ENCODE measurements at regions not wholly inside any gene's neighbourhood (a gene's known extent, or its start where the extent isn't known, plus 50 kb on each side); places are given as distances from the start of the nearest gene placed in this dataset.

- Histone ChIP-seq H3K36me3 (ENCODE audit: insufficient read depth, low read length) (no peaks in the 10 kb centered on the region), H3K79me2 (ENCODE audit: control insufficient read depth, insufficient read depth, low read length, unreplicated experiment) (no peaks in the 10 kb centered on the region), H3K4me1 (ENCODE audit: control insufficient read depth, insufficient read depth, low read length, unreplicated experiment) (no peaks in the 10 kb centered on the region), H3K4me3 (ENCODE audit: low read depth, low read length) (no peak overlapping the region), H3K27me3 (ENCODE audit: insufficient read depth, low read length) (no peaks in the 10 kb centered on the region), H3K27ac (ENCODE audit: low read depth, low read length) (no peak overlapping the region), H2AFZ (ENCODE audit: low read length, unreplicated experiment) (no peak overlapping the region)
Measured at GRCh38 chr2:129068543-129068942, 749.9 kb upstream of the HS6ST1 start.

- Histone ChIP-seq H2AFZ (ENCODE audit: low read length, unreplicated experiment) (no peak overlapping the region), H3K79me2 (ENCODE audit: control insufficient read depth, insufficient read depth, low read length, unreplicated experiment) (no peaks in the 10 kb centered on the region), H3K4me1 (ENCODE audit: control insufficient read depth, insufficient read depth, low read length, unreplicated experiment) (no peaks in the 10 kb centered on the region), H3K27me3 (ENCODE audit: insufficient read depth, low read length) (no peaks in the 10 kb centered on the region), H3K27ac (ENCODE audit: low read depth, low read length) (no peak overlapping the region), H3K4me3 (ENCODE audit: low read depth, low read length) (no peak overlapping the region), H3K36me3 (ENCODE audit: insufficient read depth, low read length) (no peaks in the 10 kb centered on the region)
Measured at GRCh38 chr2:129069875-129070594, 751.4 kb upstream of the HS6ST1 start.

- Histone ChIP-seq H2AFZ (ENCODE audit: low read length, unreplicated experiment) (no peak overlapping the region), H3K79me2 (ENCODE audit: control insufficient read depth, insufficient read depth, low read length, unreplicated experiment) (no peaks in the 10 kb centered on the region), H3K4me1 (ENCODE audit: control insufficient read depth, insufficient read depth, low read length, unreplicated experiment) (no peaks in the 10 kb centered on the region), H3K27me3 (ENCODE audit: insufficient read depth, low read length) (no peaks in the 10 kb centered on the region), H3K27ac (ENCODE audit: low read depth, low read length) (no peak overlapping the region), H3K4me3 (ENCODE audit: low read depth, low read length) (no peak overlapping the region), H3K36me3 (ENCODE audit: insufficient read depth, low read length) (no peaks in the 10 kb centered on the region)
Measured at GRCh38 chr2:129070663-129071062, 752.0 kb upstream of the HS6ST1 start.

GRCh38 chr2:129071531-129071930 is 752.9 kb upstream of the HS6ST1 start:
- H3K27me3 ChIP-seq (ENCODE audit: insufficient read depth, low read length) = no peaks in the 10 kb centered on the region
- H3K79me2 ChIP-seq (ENCODE audit: control insufficient read depth, insufficient read depth, low read length, unreplicated experiment) = no peaks in the 10 kb centered on the region
- H3K4me1 ChIP-seq (ENCODE audit: control insufficient read depth, insufficient read depth, low read length, unreplicated experiment) = no peaks in the 10 kb centered on the region
- H3K27ac ChIP-seq (ENCODE audit: low read depth, low read length) = no peak overlapping the region
- no peaks in the 10 kb centered on the region for H3K36me3 ChIP-seq (ENCODE audit: insufficient read depth, low read length)
- H2AFZ ChIP-seq (ENCODE audit: low read length, unreplicated experiment) = no peak overlapping the region
- no peak overlapping the region for H3K4me3 ChIP-seq (ENCODE audit: low read depth, low read length)

- Histone ChIP-seq H2AFZ (ENCODE audit: low read length, unreplicated experiment) (no peak overlapping the region), H3K79me2 (ENCODE audit: control insufficient read depth, insufficient read depth, low read length, unreplicated experiment) (no peaks in the 10 kb centered on the region), H3K36me3 (ENCODE audit: insufficient read depth, low read length) (no peaks in the 10 kb centered on the region), H3K4me3 (ENCODE audit: low read depth, low read length) (no peak overlapping the region), H3K27me3 (ENCODE audit: insufficient read depth, low read length) (no peaks in the 10 kb centered on the region), H3K27ac (ENCODE audit: low read depth, low read length) (no peak overlapping the region), H3K4me1 (ENCODE audit: control insufficient read depth, insufficient read depth, low read length, unreplicated experiment) (no peaks in the 10 kb centered on the region)
Measured at GRCh38 chr2:129074298-129074920, 755.7 kb upstream of the HS6ST1 start.

GRCh38 chr2:129078548-129078947 is 759.9 kb upstream of the HS6ST1 start:
- no peaks in the 10 kb centered on the region for H3K4me1 ChIP-seq (ENCODE audit: control insufficient read depth, insufficient read depth, low read length, unreplicated experiment)
- no peak overlapping the region for H2AFZ ChIP-seq (ENCODE audit: low read length, unreplicated experiment)
- H3K27ac ChIP-seq (ENCODE audit: low read depth, low read length) = no peak overlapping the region
- no peaks in the 10 kb centered on the region for H3K27me3 ChIP-seq (ENCODE audit: insufficient read depth, low read length)
- H3K4me3 ChIP-seq (ENCODE audit: low read depth, low read length) = no peak overlapping the region
- no peaks in the 10 kb centered on the region for H3K36me3 ChIP-seq (ENCODE audit: insufficient read depth, low read length)
- H3K79me2 ChIP-seq (ENCODE audit: control insufficient read depth, insufficient read depth, low read length, unreplicated experiment) = no peaks in the 10 kb centered on the region

- Histone ChIP-seq H2AFZ (ENCODE audit: low read length, unreplicated experiment) (no peak overlapping the region), H3K79me2 (ENCODE audit: control insufficient read depth, insufficient read depth, low read length, unreplicated experiment) (no peaks in the 10 kb centered on the region), H3K4me1 (ENCODE audit: control insufficient read depth, insufficient read depth, low read length, unreplicated experiment) (no peaks in the 10 kb centered on the region), H3K27ac (ENCODE audit: low read depth, low read length) (no peak overlapping the region), H3K36me3 (ENCODE audit: insufficient read depth, low read length) (no peaks in the 10 kb centered on the region), H3K4me3 (ENCODE audit: low read depth, low read length) (no peak overlapping the region), H3K27me3 (ENCODE audit: insufficient read depth, low read length) (no peaks in the 10 kb centered on the region)
Measured at GRCh38 chr2:129080715-129081476, 762.2 kb upstream of the HS6ST1 start.

- H3K4me1 ChIP-seq (ENCODE audit: control insufficient read depth, insufficient read depth, low read length, unreplicated experiment) = no peaks in the 10 kb centered on the region
- no peak overlapping the region for H2AFZ ChIP-seq (ENCODE audit: low read length, unreplicated experiment)
- H3K4me3 ChIP-seq (ENCODE audit: low read depth, low read length) = no peak overlapping the region
- no peaks in the 10 kb centered on the region for H3K79me2 ChIP-seq (ENCODE audit: control insufficient read depth, insufficient read depth, low read length, unreplicated experiment)
- H3K36me3 ChIP-seq (ENCODE audit: insufficient read depth, low read length) = no peaks in the 10 kb centered on the region
- H3K27me3 ChIP-seq (ENCODE audit: insufficient read depth, low read length) = no peaks in the 10 kb centered on the region
- H3K27ac ChIP-seq (ENCODE audit: low read depth, low read length) = no peak overlapping the region
Measured at GRCh38 chr2:129085386-129085785, 766.7 kb upstream of the HS6ST1 start.

GRCh38 chr2:129087133-129087813 is 768.6 kb upstream of the HS6ST1 start:
- Histone ChIP-seq H3K27me3 (ENCODE audit: insufficient read depth, low read length) (no peaks in the 10 kb centered on the region), H3K79me2 (ENCODE audit: control insufficient read depth, insufficient read depth, low read length, unreplicated experiment) (no peaks in the 10 kb centered on the region), H3K36me3 (ENCODE audit: insufficient read depth, low read length) (no peaks in the 10 kb centered on the region), H3K4me3 (ENCODE audit: low read depth, low read length) (no peak overlapping the region), H3K4me1 (ENCODE audit: control insufficient read depth, insufficient read depth, low read length, unreplicated experiment) (no peaks in the 10 kb centered on the region), H3K27ac (ENCODE audit: low read depth, low read length) (no peak overlapping the region), H2AFZ (ENCODE audit: low read length, unreplicated experiment) (no peak overlapping the region)

GRCh38 chr2:129091620-129092019 is 773.0 kb upstream of the HS6ST1 start:
- H3K4me1 ChIP-seq (ENCODE audit: control insufficient read depth, insufficient read depth, low read length, unreplicated experiment) = no peaks in the 10 kb centered on the region
- no peaks in the 10 kb centered on the region for H3K36me3 ChIP-seq (ENCODE audit: insufficient read depth, low read length)
- H3K27me3 ChIP-seq (ENCODE audit: insufficient read depth, low read length) = no peaks in the 10 kb centered on the region
- H3K4me3 ChIP-seq (ENCODE audit: low read depth, low read length) = no peak overlapping the region
- H3K27ac ChIP-seq (ENCODE audit: low read depth, low read length) = no peak overlapping the region
- no peaks in the 10 kb centered on the region for H3K79me2 ChIP-seq (ENCODE audit: control insufficient read depth, insufficient read depth, low read length, unreplicated experiment)
- H2AFZ ChIP-seq (ENCODE audit: low read length, unreplicated experiment) = no peak overlapping the region
